ENCODE measurements at regions not wholly inside any gene's neighbourhood (a gene's known extent, or its start where the extent isn't known, plus 50 kb on each side); places are given as distances from the start of the nearest gene placed in this dataset.

DNA sequence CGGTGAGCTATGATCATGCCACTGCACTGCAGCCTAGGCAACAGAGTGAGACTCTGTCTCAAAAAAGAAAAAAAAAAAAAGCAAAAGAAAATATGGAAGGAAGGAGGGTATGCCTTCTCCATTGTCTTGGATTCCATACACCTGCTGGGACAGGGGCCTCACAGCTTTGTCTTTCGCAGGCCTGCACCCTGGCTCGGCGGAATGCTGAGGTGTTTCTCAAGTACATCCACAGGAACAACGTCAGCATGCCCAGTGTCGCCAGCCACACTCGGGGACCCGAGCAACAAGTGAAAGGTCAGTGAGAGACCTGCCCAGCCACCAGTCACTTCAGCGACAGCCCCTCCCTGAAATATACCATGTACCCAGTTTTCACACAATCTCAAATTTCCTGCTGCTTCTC is 288.5 kb upstream of the UMPS start:
- no peak overlapping the region for H3K9ac ChIP-seq (ENCODE audit: low read depth, low read length, poor library complexity, severe bottlenecking)
- H4K20me1 ChIP-seq (ENCODE audit: insufficient read depth, low read length, poor library complexity, severe bottlenecking), result no peaks in the 10 kb centered on the region
- TF ChIP-seq EZH2phosphoT487 (IDR thresholded peaks at IDR 0.05; ENCODE audit: borderline replicate concordance), result no peak
- TF ChIP-seq, protein P1, sequence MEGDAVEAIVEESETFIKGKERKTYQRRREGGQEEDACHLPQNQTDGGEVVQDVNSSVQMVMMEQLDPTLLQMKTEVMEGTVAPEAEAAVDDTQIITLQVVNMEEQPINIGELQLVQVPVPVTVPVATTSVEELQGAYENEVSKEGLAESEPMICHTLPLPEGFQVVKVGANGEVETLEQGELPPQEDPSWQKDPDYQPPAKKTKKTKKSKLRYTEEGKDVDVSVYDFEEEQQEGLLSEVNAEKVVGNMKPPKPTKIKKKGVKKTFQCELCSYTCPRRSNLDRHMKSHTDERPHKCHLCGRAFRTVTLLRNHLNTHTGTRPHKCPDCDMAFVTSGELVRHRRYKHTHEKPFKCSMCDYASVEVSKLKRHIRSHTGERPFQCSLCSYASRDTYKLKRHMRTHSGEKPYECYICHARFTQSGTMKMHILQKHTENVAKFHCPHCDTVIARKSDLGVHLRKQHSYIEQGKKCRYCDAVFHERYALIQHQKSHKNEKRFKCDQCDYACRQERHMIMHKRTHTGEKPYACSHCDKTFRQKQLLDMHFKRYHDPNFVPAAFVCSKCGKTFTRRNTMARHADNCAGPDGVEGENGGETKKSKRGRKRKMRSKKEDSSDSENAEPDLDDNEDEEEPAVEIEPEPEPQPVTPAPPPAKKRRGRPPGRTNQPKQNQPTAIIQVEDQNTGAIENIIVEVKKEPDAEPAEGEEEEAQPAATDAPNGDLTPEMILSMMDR (conservative IDR thresholded peaks at IDR 0.05; ENCODE audit: low read length), result no peak
- H3K9me3 ChIP-seq (ENCODE audit: insufficient read depth, low read depth, low read length), result no peaks in the 10 kb centered on the region
- H3F3A ChIP-seq (ENCODE audit: low read depth), result no peaks in the 10 kb centered on the region
- H3K79me2 ChIP-seq (ENCODE audit: insufficient read depth, low read length), result no peaks in the 10 kb centered on the region
- no peak overlapping the region for H3K4me3 ChIP-seq (ENCODE audit: low read length, poor library complexity, severe bottlenecking)
- no peak overlapping the region for H3K4me2 ChIP-seq (ENCODE audit: low read depth, low read length, poor library complexity, severe bottlenecking)
- no peaks in the 10 kb centered on the region for H3K36me3 ChIP-seq (ENCODE audit: insufficient read depth, low read length)
- H3K27me3 ChIP-seq (ENCODE audit: insufficient read depth, low read length, poor library complexity, severe bottlenecking), result no peaks in the 10 kb centered on the region
- H2AFZ ChIP-seq (ENCODE audit: low read length), result no peak overlapping the region
- no peaks in the 10 kb centered on the region for H3K9me2 ChIP-seq (replicated peaks; ENCODE audit: low read depth, low read length)
- peaks cover 8% of the 10 kb centered on the region for H3K4me1 ChIP-seq (ENCODE audit: insufficient read depth, low read length, poor library complexity, severe bottlenecking)

DNA sequence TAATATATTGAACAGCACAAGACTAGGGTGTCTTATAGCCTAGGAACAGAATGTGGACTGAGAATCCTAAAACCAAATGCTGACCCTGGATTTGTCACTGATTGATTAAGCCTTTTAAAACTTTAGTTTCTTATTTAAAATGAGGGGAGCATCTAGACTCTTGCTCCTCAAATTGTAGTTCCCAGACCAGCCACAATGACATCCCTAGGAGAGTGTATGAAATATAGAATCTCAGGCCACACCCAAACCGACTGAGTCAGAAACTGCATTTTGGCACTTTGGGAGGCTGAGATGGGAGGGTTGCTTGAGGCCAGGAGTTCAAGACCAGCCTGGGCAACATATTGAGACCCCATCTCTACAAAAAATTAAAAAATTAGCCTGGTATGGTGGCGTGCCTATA is 287.8 kb upstream of the UMPS start:
- no peak overlapping the region for H3K4me3 ChIP-seq (ENCODE audit: low read length, poor library complexity, severe bottlenecking)
- no peak overlapping the region for H3K9ac ChIP-seq (ENCODE audit: low read depth, low read length, poor library complexity, severe bottlenecking)
- TF ChIP-seq, protein P1 (conservative IDR thresholded peaks at IDR 0.05; ENCODE audit: low read length), result 0 out of 2 replicates have a peak, but pooled peaks have one; percentile 8
- no peak for TF ChIP-seq EZH2phosphoT487 (IDR thresholded peaks at IDR 0.05; ENCODE audit: borderline replicate concordance)
- no peaks in the 10 kb centered on the region for H3K9me3 ChIP-seq (ENCODE audit: insufficient read depth, low read depth, low read length)
- no peaks in the 10 kb centered on the region for H3K79me2 ChIP-seq (ENCODE audit: insufficient read depth, low read length)
- H3K4me1 ChIP-seq (ENCODE audit: insufficient read depth, low read length, poor library complexity, severe bottlenecking), result peaks cover 8% of the 10 kb centered on the region
- H3K36me3 ChIP-seq (ENCODE audit: insufficient read depth, low read length), result no peaks in the 10 kb centered on the region
- H4K20me1 ChIP-seq (ENCODE audit: insufficient read depth, low read length, poor library complexity, severe bottlenecking), result no peaks in the 10 kb centered on the region
- H3K27me3 ChIP-seq (ENCODE audit: insufficient read depth, low read length, poor library complexity, severe bottlenecking), result no peaks in the 10 kb centered on the region
- H2AFZ ChIP-seq (ENCODE audit: low read length), result no peak overlapping the region
- no peaks in the 10 kb centered on the region for H3F3A ChIP-seq (ENCODE audit: low read depth)
- no peak overlapping the region for H3K4me2 ChIP-seq (ENCODE audit: low read depth, low read length, poor library complexity, severe bottlenecking)
- no peaks in the 10 kb centered on the region for H3K9me2 ChIP-seq (replicated peaks; ENCODE audit: low read depth, low read length)

DNA sequence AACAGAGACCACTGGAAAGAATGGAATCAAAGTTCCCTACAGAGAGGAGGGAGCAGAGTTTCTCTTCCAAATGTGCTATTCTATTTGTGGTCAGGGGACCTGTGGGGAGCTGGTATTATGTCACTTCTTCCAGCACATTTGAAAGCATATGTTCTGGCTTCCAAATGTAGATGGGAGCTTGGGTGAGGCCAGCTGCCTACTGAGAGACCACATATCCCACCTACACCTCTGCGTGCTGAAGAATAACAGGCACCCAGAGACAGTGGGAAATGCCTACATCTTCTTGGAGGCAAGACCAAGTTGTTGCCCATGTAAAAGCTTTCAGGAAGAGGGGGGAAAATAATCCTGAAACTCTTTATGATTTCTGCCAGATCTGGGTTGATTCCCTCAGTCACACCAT is 286.8 kb upstream of the UMPS start:
- no peak overlapping the region for H3K9ac ChIP-seq (ENCODE audit: low read depth, low read length, poor library complexity, severe bottlenecking)
- TF ChIP-seq EZH2phosphoT487 (IDR thresholded peaks at IDR 0.05; ENCODE audit: borderline replicate concordance), result no peak
- TF ChIP-seq, protein P1 (conservative IDR thresholded peaks at IDR 0.05; ENCODE audit: low read length), result no peak
- no peaks in the 10 kb centered on the region for H3K36me3 ChIP-seq (ENCODE audit: insufficient read depth, low read length)
- no peaks in the 10 kb centered on the region for H3K9me2 ChIP-seq (replicated peaks; ENCODE audit: low read depth, low read length)
- no peaks in the 10 kb centered on the region for H4K20me1 ChIP-seq (ENCODE audit: insufficient read depth, low read length, poor library complexity, severe bottlenecking)
- H3K9me3 ChIP-seq (ENCODE audit: insufficient read depth, low read depth, low read length), result no peaks in the 10 kb centered on the region
- no peaks in the 10 kb centered on the region for H3K27me3 ChIP-seq (ENCODE audit: insufficient read depth, low read length, poor library complexity, severe bottlenecking)
- no peaks in the 10 kb centered on the region for H3F3A ChIP-seq (ENCODE audit: low read depth)
- no peak overlapping the region for H3K4me2 ChIP-seq (ENCODE audit: low read depth, low read length, poor library complexity, severe bottlenecking)
- H3K4me3 ChIP-seq (ENCODE audit: low read length, poor library complexity, severe bottlenecking), result no peak overlapping the region
- peaks cover 4% of the 10 kb centered on the region for H3K4me1 ChIP-seq (ENCODE audit: insufficient read depth, low read length, poor library complexity, severe bottlenecking)
- no peaks in the 10 kb centered on the region for H3K79me2 ChIP-seq (ENCODE audit: insufficient read depth, low read length)
- no peak overlapping the region for H2AFZ ChIP-seq (ENCODE audit: low read length)

Measured in Loucy (cell line).